HEK293T (cell line): ENCODE measurements at regions not wholly inside any gene's neighbourhood (a gene's known extent, or its start where the extent isn't known, plus 50 kb on each side); places are given as distances from the start of the nearest gene placed in this dataset.

Experiments
- ARNT ChIP-seq: fragments of 450-650 bp; IDR thresholded peaks from 2 replicates; pipeline ENCODE4 v1.6.1; 2017; ENCODE audit warnings: mild to moderate bottlenecking
- BHLHE40 ChIP-seq: fragments of 450-650 bp; IDR thresholded peaks from 2 replicates; pipeline ENCODE4 v1.6.1; 2016; ENCODE audit warnings: mild to moderate bottlenecking, moderate library complexity, borderline replicate concordance
- ELF4 ChIP-seq: fragments of 450-650 bp; IDR thresholded peaks from 2 replicates; pipeline ENCODE4 v1.6.1; 2017; ENCODE audit warnings: antibody characterized with exemption
- FOXA1 ChIP-seq: fragments of 450-650 bp; IDR thresholded peaks from 2 replicates; pipeline ENCODE4 v1.6.1; 2016; ENCODE audit warnings: mild to moderate bottlenecking
- FOXK2 ChIP-seq: fragments of 450-650 bp; IDR thresholded peaks from 2 replicates; pipeline ENCODE4 v1.6.1; 2016; ENCODE audit warnings: mild to moderate bottlenecking
- FOXM1 ChIP-seq: fragments of 450-650 bp; IDR thresholded peaks from 2 replicates; pipeline ENCODE4 v1.6.1; 2017; ENCODE audit warnings: mild to moderate bottlenecking, borderline replicate concordance
- HDGF ChIP-seq: fragments of 450-650 bp; IDR thresholded peaks from 2 replicates; pipeline ENCODE4 v1.6.1; 2017; ENCODE audit warnings: antibody characterized with exemption, borderline replicate concordance
- L3MBTL2 ChIP-seq: fragments of 450-650 bp; conservative IDR thresholded peaks from 2 replicates; pipeline ENCODE4 v1.6.1; 2016; ENCODE audit warnings: mild to moderate bottlenecking
- NFRKB ChIP-seq: fragments of 450-650 bp; IDR thresholded peaks from 2 replicates; pipeline ENCODE4 v1.6.1; 2016; ENCODE audit warnings: mild to moderate bottlenecking, moderate library complexity
- SP1 ChIP-seq: fragments of 450-650 bp; IDR thresholded peaks from 2 replicates; pipeline ENCODE4 v1.6.1; 2017
- SUZ12 ChIP-seq: fragments of 450-650 bp; IDR thresholded peaks from 2 replicates; pipeline ENCODE4 v1.6.1; 2016; ENCODE audit warnings: mild to moderate bottlenecking
- TARDBP ChIP-seq: fragments of 450-650 bp; IDR thresholded peaks from 2 replicates; pipeline ENCODE4 v1.6.1; 2016
- ZNF384 ChIP-seq: fragments of 450-650 bp; IDR thresholded peaks from 2 replicates; pipeline ENCODE4 v1.6.1; 2016

DNA sequence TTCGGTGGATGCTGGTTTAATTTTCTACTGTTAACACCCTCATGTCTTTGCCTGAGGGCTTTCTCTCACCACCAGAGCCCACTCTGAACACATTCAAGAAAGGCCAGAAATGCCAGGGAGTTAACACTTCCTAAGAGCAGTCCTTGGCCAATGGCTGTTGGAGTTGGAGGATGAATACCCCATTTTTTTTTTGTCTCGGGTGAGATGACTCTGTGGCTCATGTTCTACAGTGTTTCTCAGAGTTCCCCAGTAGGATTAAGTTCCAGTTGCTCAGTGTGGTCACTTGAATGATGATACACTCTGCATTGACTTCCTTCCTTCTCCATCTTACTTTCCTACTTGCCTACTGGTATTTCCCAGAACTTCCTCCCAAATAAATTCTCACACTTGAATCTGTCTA, 65.8 kb downstream of the FOS start:
- TF ChIP-seq HDGF (no peak), FOXM1 (no peak), SP1 (no peak), FOXA1 (no peak), ZNF384 (no peak), TARDBP (no peak), ELF4 (no peak), ARNT (no peak), NFRKB (no peak), SUZ12 (no peak), BHLHE40 (no peak), FOXK2 (no peak), L3MBTL2 (no peak)
